GM23338 (cell line): ENCODE measurements at regions not wholly inside any gene's neighbourhood (a gene's known extent, or its start where the extent isn't known, plus 50 kb on each side); places are given as distances from the start of the nearest gene placed in this dataset.

Source experiments
- CTCF ChIP-seq, 2 experiments: fragments of 200-600 bp in 1 of 2; sonication (generic) in 1 of 2; conservative IDR thresholded peaks; 2 replicates each; pipeline versions ENCODE4 v1.5.1 to v1.6.1; 2016 to 2017; ENCODE audit warnings: antibody characterized with exemption in 2 of 2, low read depth in 2 of 2, mild to moderate bottlenecking in 2 of 2, moderate library complexity in 1 of 2
- EZH2 ChIP-seq: fragments of 200-600 bp; sonication (generic); IDR thresholded peaks from one replicate; pipeline ENCODE4 v1.8.0; 2017; ENCODE audit warnings: antibody characterized with exemption, mild to moderate bottlenecking, low read depth; ENCODE audit not compliant: unreplicated experiment

DNA sequence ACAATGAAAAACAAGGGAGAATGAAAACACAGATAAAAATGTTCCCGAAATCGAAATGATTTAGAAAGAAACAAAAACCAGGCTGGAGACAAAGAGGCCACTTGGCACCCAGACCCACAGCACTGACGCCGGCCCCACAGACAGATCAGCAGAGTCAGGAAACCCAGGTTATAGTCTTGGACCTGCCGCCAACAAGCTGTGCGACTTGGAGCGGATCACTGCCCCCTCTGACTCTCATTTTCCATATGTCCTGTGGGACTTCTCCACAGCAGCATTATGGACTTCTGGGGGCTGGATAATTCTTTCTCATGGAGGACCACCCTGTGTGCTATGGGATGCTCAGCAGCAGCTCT, 72.4 kb downstream of the MATN1 start:
- TF ChIP-seq CTCF (conservative IDR thresholded peaks at IDR 0.05; ENCODE audit: low read depth in 2 of 2): no peak
- no peak for TF ChIP-seq EZH2
